ENCODE measurements at regions not wholly inside any gene's neighbourhood (a gene's known extent, or its start where the extent isn't known, plus 50 kb on each side); places are given as distances from the start of the nearest gene placed in this dataset.

GRCh38 chr4:152157629-152158028, 378.3 kb downstream of the FBXW7 start:
- no peaks in the 10 kb centered on the region for H3K36me3 ChIP-seq
- TF ChIP-seq, protein P1, sequence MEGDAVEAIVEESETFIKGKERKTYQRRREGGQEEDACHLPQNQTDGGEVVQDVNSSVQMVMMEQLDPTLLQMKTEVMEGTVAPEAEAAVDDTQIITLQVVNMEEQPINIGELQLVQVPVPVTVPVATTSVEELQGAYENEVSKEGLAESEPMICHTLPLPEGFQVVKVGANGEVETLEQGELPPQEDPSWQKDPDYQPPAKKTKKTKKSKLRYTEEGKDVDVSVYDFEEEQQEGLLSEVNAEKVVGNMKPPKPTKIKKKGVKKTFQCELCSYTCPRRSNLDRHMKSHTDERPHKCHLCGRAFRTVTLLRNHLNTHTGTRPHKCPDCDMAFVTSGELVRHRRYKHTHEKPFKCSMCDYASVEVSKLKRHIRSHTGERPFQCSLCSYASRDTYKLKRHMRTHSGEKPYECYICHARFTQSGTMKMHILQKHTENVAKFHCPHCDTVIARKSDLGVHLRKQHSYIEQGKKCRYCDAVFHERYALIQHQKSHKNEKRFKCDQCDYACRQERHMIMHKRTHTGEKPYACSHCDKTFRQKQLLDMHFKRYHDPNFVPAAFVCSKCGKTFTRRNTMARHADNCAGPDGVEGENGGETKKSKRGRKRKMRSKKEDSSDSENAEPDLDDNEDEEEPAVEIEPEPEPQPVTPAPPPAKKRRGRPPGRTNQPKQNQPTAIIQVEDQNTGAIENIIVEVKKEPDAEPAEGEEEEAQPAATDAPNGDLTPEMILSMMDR (IDR thresholded peaks at IDR 0.05) = no peak
- no peaks in the 10 kb centered on the region for H3K27me3 ChIP-seq
- no peak for DNase-seq
- H3K9ac ChIP-seq (ENCODE audit: low read depth in 2 of 2, low read length in 2 of 2) = no peak overlapping the region
- H3K4me3 ChIP-seq = no peak overlapping the region
- no peak overlapping the region for H3K27ac ChIP-seq
- no peaks in the 10 kb centered on the region for H3K4me1 ChIP-seq
- H3K9me3 ChIP-seq = no peaks in the 10 kb centered on the region
- intact Hi-C loops (cut with DNase I) = no loop called here

- TF ChIP-seq, protein P1 (IDR thresholded peaks at IDR 0.05) = no peak
- DNase-seq = no peak
- intact Hi-C loops (cut with DNase I) = no loop called here
These were observed 379.4 kb downstream of the FBXW7 start for GRCh38 chr4:152156442-152156841.

GRCh38 chr4:152155070-152155469, 380.8 kb downstream of the FBXW7 start:
- Histone ChIP-seq H3K27me3 (no peaks in the 10 kb centered on the region), H3K9ac (ENCODE audit: low read depth in 2 of 2, low read length in 2 of 2) (no peak overlapping the region), H3K9me3 (no peaks in the 10 kb centered on the region), H3K27ac (no peak overlapping the region), H3K4me3 (no peak overlapping the region), H3K4me1 (no peaks in the 10 kb centered on the region), H3K36me3 (no peaks in the 10 kb centered on the region)
- DNase-seq = no peak
- intact Hi-C loops (cut with DNase I) = no loop called here
- TF ChIP-seq, protein P1 (IDR thresholded peaks at IDR 0.05) = no peak

More at GRCh38 chr4:152156442-152156841, 379.4 kb downstream of the FBXW7 start:
- no peaks in the 10 kb centered on the region for H3K4me1 ChIP-seq
- no peaks in the 10 kb centered on the region for H3K27me3 ChIP-seq
- H3K27ac ChIP-seq = no peak overlapping the region
- no peaks in the 10 kb centered on the region for H3K36me3 ChIP-seq
- H3K9me3 ChIP-seq = no peaks in the 10 kb centered on the region
- H3K9ac ChIP-seq (ENCODE audit: low read depth in 2 of 2, low read length in 2 of 2) = no peak overlapping the region
- no peak overlapping the region for H3K4me3 ChIP-seq

DNA sequence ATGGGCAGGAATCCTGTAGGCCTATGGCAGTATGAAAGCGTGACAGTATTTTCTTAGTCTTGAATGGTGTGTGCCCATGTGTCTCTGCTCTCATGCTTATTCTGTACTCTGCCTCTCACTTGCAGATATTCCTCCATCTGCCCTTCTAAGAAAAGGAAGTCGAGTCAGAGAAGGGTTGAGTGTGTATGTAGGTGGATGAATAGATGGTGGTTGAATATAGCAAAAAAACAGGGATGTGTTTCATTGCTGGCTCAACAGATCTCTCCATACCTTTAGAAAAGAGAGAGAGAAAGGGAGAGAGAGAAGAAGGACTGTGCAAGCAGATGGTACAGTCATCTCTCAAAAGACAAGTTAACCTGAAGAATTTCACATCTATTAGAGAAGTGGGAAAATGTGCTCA, 381.5 kb downstream of the FBXW7 start:
- no peak for DNase-seq
- H3K4me1 ChIP-seq = no peaks in the 10 kb centered on the region
- intact Hi-C loops (cut with DNase I) = no loop called here
- no peaks in the 10 kb centered on the region for H3K36me3 ChIP-seq
- H3K4me3 ChIP-seq = no peak overlapping the region
- H3K27ac ChIP-seq = no peak overlapping the region
- no peaks in the 10 kb centered on the region for H3K9me3 ChIP-seq
- TF ChIP-seq, protein P1 (IDR thresholded peaks at IDR 0.05) = no peak
- no peaks in the 10 kb centered on the region for H3K27me3 ChIP-seq
- H3K9ac ChIP-seq (ENCODE audit: low read depth in 2 of 2, low read length in 2 of 2) = no peak overlapping the region

DNA sequence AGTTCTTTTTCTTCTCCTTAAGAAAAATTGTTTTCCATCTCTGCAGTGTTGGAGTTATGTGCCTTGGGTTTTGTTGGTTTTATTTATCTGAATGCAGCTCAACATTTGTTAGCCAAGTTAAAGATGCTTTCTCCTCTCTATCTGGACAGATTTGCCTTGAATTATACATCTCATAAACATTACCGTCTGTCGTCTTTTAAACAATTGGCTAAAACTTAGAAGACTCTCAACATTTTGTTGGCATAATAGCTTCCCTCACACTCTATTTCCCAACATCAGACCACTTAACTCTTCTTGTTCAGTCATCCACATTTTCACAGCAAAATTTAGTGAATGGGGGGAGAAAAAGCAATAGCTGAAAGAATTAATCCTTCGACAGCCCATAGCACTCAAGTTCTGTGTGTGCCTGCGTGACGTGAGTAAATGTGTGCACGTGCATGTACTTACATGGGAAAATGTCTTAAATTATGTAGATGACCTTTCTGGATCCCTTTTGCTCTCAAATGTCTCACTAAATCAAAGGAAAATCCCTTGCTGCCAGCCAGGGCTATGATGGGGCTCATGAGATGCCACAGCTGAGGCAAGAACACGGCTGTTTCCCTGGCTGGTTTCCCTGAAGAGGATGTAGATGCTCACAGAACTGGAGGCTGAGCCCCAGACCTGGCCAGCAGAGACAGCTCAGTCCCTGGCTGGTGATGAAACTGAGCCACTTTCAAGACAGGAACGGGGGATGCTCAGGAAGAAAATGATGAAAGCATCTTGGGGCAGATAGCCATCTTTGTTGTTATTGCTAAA, 382.2 kb downstream of the FBXW7 start:
- Histone ChIP-seq H3K9me3 (no peaks in the 10 kb centered on the region), H3K4me1 (no peaks in the 10 kb centered on the region), H3K36me3 (no peaks in the 10 kb centered on the region), H3K27me3 (no peaks in the 10 kb centered on the region), H3K4me3 (no peak overlapping the region), H3K27ac (no peak overlapping the region), H3K9ac (ENCODE audit: low read depth in 2 of 2, low read length in 2 of 2) (no peak overlapping the region)
- DNase-seq = no peak
- intact Hi-C loops (cut with DNase I) = no loop called here
- TF ChIP-seq, protein P1 (IDR thresholded peaks at IDR 0.05) = no peak
